OCI-LY1 (cell line): ENCODE measurements at regions not wholly inside any gene's neighbourhood (a gene's known extent, or its start where the extent isn't known, plus 50 kb on each side); places are given as distances from the start of the nearest gene placed in this dataset.

ENCODE experiments used
- H2AFZ ChIP-seq: fragments of 200-600 bp; sonication (generic), shearing (Covaris generic); 2 replicates; pipeline ENCODE4 v1.6.0; 2014; ENCODE audit warnings: antibody characterized with exemption, mild to moderate bottlenecking, low read length
- H3F3A ChIP-seq: fragments of 200-600 bp; sonication (generic), shearing (Covaris generic); 2 replicates; pipeline ENCODE4 v1.6.0; 2014; ENCODE audit warnings: mild to moderate bottlenecking, antibody characterized with exemption, low read length, moderate library complexity; ENCODE audit not compliant: insufficient read depth
- H3K27ac ChIP-seq: fragments of 200-600 bp; sonication (generic); 2 replicates; pipeline ENCODE4 v1.5.1; 2014; ENCODE audit warnings: low read length, mixed run types, mild to moderate bottlenecking, low read depth; ENCODE audit not compliant: poor library complexity, severe bottlenecking
- H3K27me3 ChIP-seq: fragments of 200-600 bp; sonication (generic); 2 replicates; pipeline ENCODE4 v1.6.0; 2014; ENCODE audit warnings: antibody characterized with exemption, mild to moderate bottlenecking, low read length, moderate library complexity; ENCODE audit not compliant: insufficient read depth
- H3K36me3 ChIP-seq: fragments of 200-600 bp; sonication (generic); 2 replicates; pipeline ENCODE4 v1.6.1; 2014; ENCODE audit warnings: mild to moderate bottlenecking, antibody characterized with exemption, low read length, moderate library complexity, mixed read lengths; ENCODE audit not compliant: insufficient read depth
- H3K4me1 ChIP-seq: fragments of 200-600 bp; sonication (generic); 2 replicates; pipeline ENCODE4 v1.5.1; 2014; ENCODE audit warnings: mild to moderate bottlenecking, low read length, moderate library complexity; ENCODE audit not compliant: insufficient read depth, severe bottlenecking
- H3K4me2 ChIP-seq: fragments of 200-600 bp; sonication (generic), shearing (Covaris generic); 2 replicates; pipeline ENCODE4 v1.6.1; 2014; ENCODE audit warnings: low read length
- H3K4me3 ChIP-seq: fragments of 200-600 bp; sonication (generic); 2 replicates; pipeline ENCODE4 v1.5.1; 2014; ENCODE audit warnings: low read length, low read depth, mild to moderate bottlenecking, mixed read lengths; ENCODE audit not compliant: poor library complexity, severe bottlenecking
- H3K79me2 ChIP-seq: fragments of 200-600 bp; shearing (Covaris generic); 2 replicates; pipeline ENCODE4 v1.6.1; 2016; ENCODE audit warnings: mixed run types, low read length, mixed read lengths; ENCODE audit not compliant: insufficient read depth
- H3K9ac ChIP-seq: fragments of 200-600 bp; sonication (generic), shearing (Covaris generic); 2 replicates; pipeline ENCODE4 v1.6.1; 2014; ENCODE audit warnings: mild to moderate bottlenecking, low read length, mixed read lengths
- H3K9me2 ChIP-seq: fragments of 200-600 bp; sonication (generic), shearing (Covaris generic); 2 replicates; pipeline ENCODE4 v1.6.1; 2014; ENCODE audit warnings: low read depth, mild to moderate bottlenecking, low read length, mixed read lengths
- H3K9me3 ChIP-seq: fragments of 200-600 bp; shearing (Covaris generic); 2 replicates; pipeline ENCODE4 v1.6.1; 2014; ENCODE audit warnings: low read length, mixed read lengths
- H4K20me1 ChIP-seq: fragments of 200-600 bp; sonication (generic), shearing (Covaris generic); 2 replicates; pipeline ENCODE4 v1.6.0; 2016; ENCODE audit warnings: mild to moderate bottlenecking, low read length; ENCODE audit not compliant: insufficient read depth
- CTCF ChIP-seq: fragments of 200-600 bp; sonication (generic), shearing (Covaris generic); IDR thresholded peaks from 2 replicates; pipeline ENCODE4 v1.5.1; 2017; ENCODE audit warnings: mild to moderate bottlenecking, antibody characterized with exemption, low read length, moderate library complexity, mixed read lengths
- EZH2 ChIP-seq: fragments of 200-600 bp; sonication (generic), shearing (Covaris generic); IDR thresholded peaks from 2 replicates; pipeline ENCODE4 v1.8.0; 2017; ENCODE audit warnings: borderline replicate concordance, mixed run types, mild to moderate bottlenecking, antibody characterized with exemption, low read length, moderate library complexity, mixed read lengths

GRCh38 chr13:39284801-39285388 lies 246.6 kb downstream of the NHLRC3 start:
- no peaks in the 10 kb centered on the region for H3K9me2 ChIP-seq
- H3K4me1 ChIP-seq, result no peaks in the 10 kb centered on the region
- no peak overlapping the region for H3K4me3 ChIP-seq
- no peaks in the 10 kb centered on the region for H4K20me1 ChIP-seq
- no peaks in the 10 kb centered on the region for H3F3A ChIP-seq
- no peak overlapping the region for H2AFZ ChIP-seq
- no peak overlapping the region for H3K27ac ChIP-seq
- no peak overlapping the region for H3K4me2 ChIP-seq
- H3K27me3 ChIP-seq, result no peaks in the 10 kb centered on the region
- TF ChIP-seq CTCF (peak; percentile 6; the same call in 1 of the 2 replicates), EZH2 (no peak)
- H3K9me3 ChIP-seq, result peaks cover 3% of the 10 kb centered on the region; the same call in 1 of the 2 replicates
- H3K79me2 ChIP-seq, result no peaks in the 10 kb centered on the region
- no peak overlapping the region for H3K9ac ChIP-seq
- no peaks in the 10 kb centered on the region for H3K36me3 ChIP-seq
